A673 (cell line): ENCODE measurements at regions not wholly inside any gene's neighbourhood (a gene's known extent, or its start where the extent isn't known, plus 50 kb on each side); places are given as distances from the start of the nearest gene placed in this dataset.

Experiments
- CTCF ChIP-seq: fragments of 300-800, 200-600 bp; sonication (generic); conservative IDR thresholded peaks from 2 replicates; pipeline ENCODE4 v1.5.1; 2017; ENCODE audit warnings: low read depth, mild to moderate bottlenecking, antibody characterized with exemption, low read length, moderate library complexity, mixed read lengths
- EZH2 ChIP-seq: fragments of 200-600 bp; sonication (generic); IDR thresholded peaks from 2 replicates; pipeline ENCODE4 v1.6.1; 2017; ENCODE audit warnings: borderline replicate concordance, low read depth, mild to moderate bottlenecking, mixed read lengths, antibody characterized with exemption, low read length; ENCODE audit not compliant: poor library complexity, severe bottlenecking

- TF ChIP-seq CTCF (no peak), EZH2 (no peak)
Observed at GRCh38 chr17:79202480-79202879, 127.9 kb downstream of the ENGASE start.
